Fibroblast of villous mesenchyme (primary cell): ENCODE measurements at regions not wholly inside any gene's neighbourhood (a gene's known extent, or its start where the extent isn't known, plus 50 kb on each side); places are given as distances from the start of the nearest gene placed in this dataset.

Experiments
- DNase-seq: peaks from one replicate; pipeline ENCODE4 v3.0.0-alpha.2; 2010; ENCODE audit warnings: low read depth
- H3K4me3 ChIP-seq: 2 replicates; pipeline ENCODE4 v1.5.1; 2011; ENCODE audit warnings: low read depth, mild to moderate bottlenecking, low read length
- CTCF ChIP-seq: IDR thresholded peaks from 2 replicates; pipeline ENCODE4 v1.5.1; 2012; ENCODE audit warnings: low read depth, mild to moderate bottlenecking, low read length; ENCODE audit not compliant: insufficient read depth

GRCh38 chr13:24605923-24606372 is 74.3 kb upstream of the ATP12A start:
- H3K4me3 ChIP-seq, result no peak overlapping the region
- peak; percentile 56 for DNase-seq
- peak; percentile 39 for TF ChIP-seq CTCF

GRCh38 chr13:24606486-24607170 is 73.6 kb upstream of the ATP12A start:
- H3K4me3 ChIP-seq, result no peak overlapping the region
- DNase-seq, result no peak
- TF ChIP-seq CTCF, result no peak

GRCh38 chr13:24610956-24611355 is 69.3 kb upstream of the ATP12A start:
- DNase-seq, result no peak

GRCh38 chr13:24612726-24613125 is 67.5 kb upstream of the ATP12A start:
- no peak for TF ChIP-seq CTCF
- H3K4me3 ChIP-seq, result no peak overlapping the region
- no peak for DNase-seq

More at GRCh38 chr13:24610956-24611355, 69.3 kb upstream of the ATP12A start:
- no peak overlapping the region for H3K4me3 ChIP-seq
- no peak for TF ChIP-seq CTCF

GRCh38 chr13:24613128-24613527 is 67.1 kb upstream of the ATP12A start:
- DNase-seq, result no peak
- H3K4me3 ChIP-seq, result no peak overlapping the region
- no peak for TF ChIP-seq CTCF

- no peak for DNase-seq
- no peak for TF ChIP-seq CTCF
Observed at GRCh38 chr13:24613755-24614154, 66.5 kb upstream of the ATP12A start.

More at GRCh38 chr13:24613755-24614154, 66.5 kb upstream of the ATP12A start:
- no peak overlapping the region for H3K4me3 ChIP-seq
